Central memory CD8-positive, alpha-beta T cell (primary cell): ENCODE measurements at regions not wholly inside any gene's neighbourhood (a gene's known extent, or its start where the extent isn't known, plus 50 kb on each side); places are given as distances from the start of the nearest gene placed in this dataset.

Source experiments
- ATAC-seq: fragments of 150-1000 bp; cut with Tn5 transposase; replicated peaks from 2 replicates; pipeline ENCODE4 v1.10.0; 2022; ENCODE audit warnings: mild to moderate bottlenecking, moderate FRiP score, moderate number of reproducible peaks; ENCODE audit not compliant: poor library complexity, severe bottlenecking; ENCODE audit errors: extremely low read depth
- DNase-seq, 2 donors: peaks; one replicate each; pipeline ENCODE4 v3.0.0; 2021; ENCODE audit warnings: low spot score in 2 of 2
- H3K27ac Mint-ChIP-seq: one replicate; pipeline ENCODE4 v1.8.0; 2022; ENCODE audit warnings: low read depth, mild to moderate bottlenecking, moderate library complexity, mixed read lengths
- H3K27me3 Mint-ChIP-seq: one replicate; pipeline ENCODE4 v1.8.0; 2022; ENCODE audit warnings: mixed read lengths
- H3K36me3 Mint-ChIP-seq: one replicate; pipeline ENCODE4 v1.8.0; 2022; ENCODE audit warnings: mild to moderate bottlenecking, moderate library complexity, mixed read lengths; ENCODE audit not compliant: insufficient read depth
- H3K4me1 Mint-ChIP-seq: one replicate; pipeline ENCODE4 v1.8.0; 2022; ENCODE audit warnings: mixed read lengths
- H3K4me3 Mint-ChIP-seq: one replicate; pipeline ENCODE4 v1.8.0; 2022; ENCODE audit warnings: mild to moderate bottlenecking, moderate library complexity, mixed read lengths
- H3K9me3 Mint-ChIP-seq: one replicate; pipeline ENCODE4 v1.8.0; 2022; ENCODE audit warnings: mixed read lengths

DNA sequence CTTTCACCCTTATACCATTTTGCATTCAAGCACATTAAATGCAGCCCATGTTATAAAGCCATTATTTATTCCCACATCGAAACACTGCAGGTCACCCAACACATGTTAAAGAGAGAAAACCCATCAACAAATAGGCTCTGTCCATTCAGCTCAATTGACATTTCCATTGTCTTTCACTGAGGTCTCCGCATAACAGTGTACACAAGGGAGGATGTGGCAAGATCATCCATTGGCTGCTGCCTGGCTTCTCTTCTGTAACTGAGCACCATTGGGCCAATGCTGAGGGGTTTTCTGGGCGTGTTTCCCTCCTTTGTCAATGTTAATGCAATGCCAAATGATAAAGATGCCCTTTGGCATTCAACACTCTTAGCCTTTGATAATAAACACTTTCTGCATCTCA, 278.1 kb upstream of the SP4 start:
- no peaks in the 10 kb centered on the region for H3K9me3 Mint-ChIP-seq
- no peak for ATAC-seq
- peaks cover 62% of the 10 kb centered on the region for H3K27me3 Mint-ChIP-seq
- H3K4me3 Mint-ChIP-seq, result no peak overlapping the region
- no peak overlapping the region for H3K27ac Mint-ChIP-seq
- no peaks in the 10 kb centered on the region for H3K4me1 Mint-ChIP-seq
- H3K36me3 Mint-ChIP-seq, result no peaks in the 10 kb centered on the region
- no peak for DNase-seq

DNA sequence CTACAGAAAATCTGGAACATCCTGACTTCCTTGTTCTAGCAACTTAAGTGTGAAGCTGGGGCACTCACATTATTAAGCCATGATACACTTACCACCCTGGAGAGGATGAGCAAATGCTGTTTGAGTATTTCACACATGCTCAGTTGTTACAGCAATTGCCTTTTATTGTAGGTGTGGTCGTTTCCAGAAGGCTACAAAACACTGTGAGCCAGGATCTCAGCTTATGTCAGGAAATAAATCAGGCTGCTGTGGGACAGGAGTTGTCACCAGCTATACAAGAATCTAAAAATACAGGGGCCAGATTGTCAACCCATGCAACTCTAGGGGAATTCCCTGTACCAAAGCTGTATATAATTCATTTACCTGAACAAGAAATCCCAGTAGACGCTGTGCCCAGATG, 273.3 kb upstream of the SP4 start:
- no peak for DNase-seq
- Mint-ChIP-seq H3K27me3 (peaks cover 40% of the 10 kb centered on the region), H3K4me1 (no peaks in the 10 kb centered on the region), H3K36me3 (peaks cover 2% of the 10 kb centered on the region), H3K9me3 (no peaks in the 10 kb centered on the region), H3K27ac (no peak overlapping the region), H3K4me3 (no peak overlapping the region)
- no peak for ATAC-seq

DNA sequence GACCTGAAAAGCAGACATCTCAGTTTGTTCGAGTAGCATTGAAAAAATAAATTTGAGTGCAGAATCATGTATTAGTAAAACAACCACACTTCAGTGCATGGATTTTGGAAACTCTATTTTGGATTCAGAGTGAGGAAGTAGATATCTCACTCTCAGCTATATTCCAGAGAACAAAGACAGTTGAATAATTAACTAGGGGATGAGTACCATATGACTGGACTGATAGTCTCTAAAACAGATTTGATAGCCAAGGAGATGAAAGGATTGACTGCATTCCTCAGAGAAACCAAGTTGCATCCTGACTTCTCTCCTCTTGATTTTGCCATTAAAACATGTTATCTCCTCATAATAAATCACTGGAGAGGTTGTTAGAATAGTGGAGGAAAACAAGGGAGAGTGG, 268.4 kb upstream of the SP4 start:
- DNase-seq, result no peak
- no peak overlapping the region for H3K27ac Mint-ChIP-seq
- no peak overlapping the region for H3K4me3 Mint-ChIP-seq
- no peak for ATAC-seq
- H3K4me1 Mint-ChIP-seq, result no peaks in the 10 kb centered on the region
- peaks cover 2% of the 10 kb centered on the region for H3K36me3 Mint-ChIP-seq
- H3K27me3 Mint-ChIP-seq, result peaks cover 45% of the 10 kb centered on the region
- peaks cover 2% of the 10 kb centered on the region for H3K9me3 Mint-ChIP-seq

DNA sequence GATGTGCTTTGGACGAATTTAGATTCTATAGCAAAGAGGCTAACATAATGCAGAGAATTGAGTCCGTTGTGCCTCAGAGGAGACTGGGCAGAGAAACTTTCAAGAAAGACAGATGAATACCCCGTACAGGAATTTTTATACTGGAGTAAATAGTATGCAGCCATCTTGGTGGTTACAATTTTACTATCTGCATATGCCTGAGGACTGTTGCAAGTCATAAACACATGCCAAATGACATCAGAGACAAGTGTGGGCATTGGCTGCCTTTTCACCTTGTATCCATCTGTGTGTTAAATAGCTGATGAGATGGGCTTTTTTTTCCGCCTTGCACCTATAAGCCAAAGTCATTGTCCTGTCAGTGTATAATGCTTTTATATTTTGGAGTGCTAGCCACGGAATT, 267.5 kb upstream of the SP4 start:
- no peak overlapping the region for H3K27ac Mint-ChIP-seq
- H3K27me3 Mint-ChIP-seq, result peaks cover 54% of the 10 kb centered on the region
- ATAC-seq, result no peak
- no peak overlapping the region for H3K4me3 Mint-ChIP-seq
- H3K36me3 Mint-ChIP-seq, result peaks cover 2% of the 10 kb centered on the region
- no peaks in the 10 kb centered on the region for H3K4me1 Mint-ChIP-seq
- peaks cover 5% of the 10 kb centered on the region for H3K9me3 Mint-ChIP-seq
- DNase-seq, result no peak

DNA sequence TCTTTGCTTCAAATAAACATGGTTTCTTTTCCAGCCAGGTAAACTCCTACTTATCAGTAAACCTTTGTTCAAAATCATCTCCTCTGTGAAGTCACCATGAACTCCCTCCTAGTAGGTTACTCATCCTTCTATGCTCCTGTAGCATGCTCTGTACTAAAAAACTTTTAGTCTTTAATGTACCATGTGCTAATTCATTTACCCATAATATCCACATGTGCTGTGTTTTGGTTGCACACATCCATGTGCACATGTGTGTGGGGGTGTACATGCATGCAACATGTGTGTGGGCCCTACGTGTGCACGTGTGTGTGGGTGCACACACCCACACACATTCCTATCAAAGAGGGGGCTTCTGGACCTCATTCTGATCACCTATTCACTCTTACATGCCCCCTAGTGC, 259.9 kb upstream of the SP4 start:
- no peaks in the 10 kb centered on the region for H3K4me1 Mint-ChIP-seq
- H3K9me3 Mint-ChIP-seq, result peaks cover 5% of the 10 kb centered on the region
- no peak overlapping the region for H3K4me3 Mint-ChIP-seq
- no peaks in the 10 kb centered on the region for H3K36me3 Mint-ChIP-seq
- ATAC-seq, result no peak
- DNase-seq, result no peak
- H3K27me3 Mint-ChIP-seq, result peaks cover 86% of the 10 kb centered on the region
- no peak overlapping the region for H3K27ac Mint-ChIP-seq

DNA sequence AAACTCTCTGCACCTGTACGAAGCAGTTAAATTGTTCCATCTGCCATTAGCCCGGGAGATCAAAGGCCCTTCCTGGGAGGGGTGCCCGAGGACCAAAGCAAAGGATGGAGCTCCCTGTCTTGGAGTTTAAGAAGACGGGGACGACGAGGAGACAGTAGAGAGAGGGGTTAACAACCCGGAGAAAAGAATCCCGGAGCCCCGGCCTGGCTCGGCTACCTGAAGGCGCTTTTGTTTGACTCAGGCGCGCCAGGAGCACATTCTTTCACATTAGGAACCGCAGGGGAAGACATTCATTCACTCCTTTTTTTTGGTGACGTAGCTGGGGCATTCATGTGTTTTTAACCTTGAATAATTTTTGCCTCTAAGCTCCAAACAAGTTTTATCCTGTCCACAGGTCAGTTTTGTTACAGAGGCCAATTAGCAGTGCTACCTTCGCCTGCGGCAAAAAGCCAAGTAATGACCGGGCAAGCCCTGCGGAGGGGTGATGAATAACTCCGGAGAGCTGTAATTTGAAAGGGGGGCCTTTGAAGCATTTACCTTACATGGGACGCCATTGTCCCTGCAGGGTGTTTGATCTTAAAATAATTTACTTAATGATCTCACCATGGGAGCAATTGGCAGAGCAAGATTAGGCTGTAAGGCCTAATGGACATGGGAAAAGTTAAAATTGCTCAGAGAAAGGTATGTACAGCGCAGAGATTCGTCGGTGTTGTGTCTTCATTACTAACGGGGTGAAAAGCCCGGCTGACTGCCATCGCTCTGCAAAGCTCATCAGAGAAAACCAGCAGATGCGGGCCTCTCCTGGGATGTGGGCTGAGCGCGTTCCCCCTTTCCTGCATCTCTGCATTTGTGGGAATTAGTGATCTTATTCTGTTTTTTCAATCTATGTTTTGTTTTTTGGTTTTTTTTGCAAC, 258.0 kb upstream of the SP4 start:
- Mint-ChIP-seq H3K36me3 (no peaks in the 10 kb centered on the region), H3K4me3 (no peak overlapping the region), H3K4me1 (no peaks in the 10 kb centered on the region), H3K27me3 (peaks cover 86% of the 10 kb centered on the region), H3K27ac (no peak overlapping the region), H3K9me3 (no peaks in the 10 kb centered on the region)
- DNase-seq (no peak), ATAC-seq (no peak)

DNA sequence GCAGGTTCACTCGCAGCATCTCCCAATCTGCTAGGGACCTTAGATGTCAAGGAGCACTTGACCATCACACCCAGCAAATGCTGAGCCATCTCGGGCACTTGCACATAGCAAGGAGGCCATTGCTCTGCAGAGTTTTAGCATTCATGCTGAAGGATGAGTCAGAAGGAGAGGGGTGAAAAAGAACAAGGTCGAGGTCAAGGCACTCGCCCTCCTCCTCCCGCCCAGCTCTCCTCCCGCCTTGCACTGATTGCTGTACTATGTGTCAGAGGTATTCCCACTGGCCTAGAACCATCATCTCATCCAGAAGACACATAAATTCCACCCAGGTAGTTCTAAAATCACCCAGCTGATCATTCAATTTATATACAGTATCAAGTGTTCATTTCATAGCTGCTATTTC, 255.1 kb upstream of the SP4 start:
- Mint-ChIP-seq H3K9me3 (no peaks in the 10 kb centered on the region), H3K27ac (no peak overlapping the region), H3K36me3 (no peaks in the 10 kb centered on the region)

DNA sequence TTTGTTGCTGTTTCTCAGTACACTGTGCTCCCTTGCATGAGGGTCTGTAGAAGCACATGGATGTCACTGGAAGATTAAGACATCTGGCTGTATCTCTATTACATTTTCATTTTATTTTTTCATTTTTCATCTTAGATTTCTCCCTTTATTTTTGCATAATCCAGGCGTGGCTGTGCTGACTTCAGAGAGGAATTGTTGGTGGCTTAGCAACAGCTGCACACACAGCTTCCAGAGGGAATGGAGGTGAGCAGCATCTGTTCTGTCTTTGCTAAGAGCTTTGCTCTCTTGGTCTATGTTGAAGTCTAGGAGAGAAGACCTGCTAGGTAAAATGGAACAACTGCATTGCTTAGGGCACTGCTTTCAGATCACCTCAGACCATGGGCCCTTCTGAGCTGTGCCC, 254.4 kb upstream of the SP4 start:
- ATAC-seq (no peak), DNase-seq (no peak)
- Mint-ChIP-seq H3K27me3 (peaks cover 55% of the 10 kb centered on the region), H3K4me3 (no peak overlapping the region), H3K36me3 (no peaks in the 10 kb centered on the region), H3K27ac (no peak overlapping the region), H3K4me1 (no peaks in the 10 kb centered on the region), H3K9me3 (no peaks in the 10 kb centered on the region)

More for the DNA sequence above, 255.1 kb upstream of the SP4 start:
- DNase-seq (no peak), ATAC-seq (no peak)
- Mint-ChIP-seq H3K4me1 (no peaks in the 10 kb centered on the region), H3K27me3 (peaks cover 61% of the 10 kb centered on the region), H3K4me3 (no peak overlapping the region)

DNA sequence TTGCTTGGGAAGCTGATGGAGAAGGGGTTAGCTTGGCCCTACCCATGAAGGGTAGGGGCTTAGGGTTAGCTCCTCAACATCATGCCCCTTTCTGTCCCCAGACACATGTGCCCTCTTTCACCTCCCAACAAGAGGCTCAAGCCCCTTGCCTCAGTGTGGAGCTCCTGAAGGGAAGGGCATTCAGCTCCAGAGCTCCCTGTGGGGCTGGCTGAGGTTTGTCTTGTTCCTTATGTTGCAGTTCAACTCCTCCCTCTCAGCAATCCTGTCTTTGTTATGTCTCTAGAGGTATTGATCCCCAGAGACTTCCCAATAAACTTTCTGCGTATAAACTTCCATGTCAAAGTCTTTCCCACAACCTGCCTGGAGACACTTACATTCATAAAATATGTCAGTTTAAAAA, 252.2 kb upstream of the SP4 start:
- ATAC-seq, result no peak
- Mint-ChIP-seq H3K9me3 (no peaks in the 10 kb centered on the region), H3K27ac (no peak overlapping the region), H3K36me3 (peaks cover 2% of the 10 kb centered on the region), H3K4me3 (no peak overlapping the region), H3K27me3 (peaks cover 46% of the 10 kb centered on the region), H3K4me1 (no peaks in the 10 kb centered on the region)
- no peak for DNase-seq

DNA sequence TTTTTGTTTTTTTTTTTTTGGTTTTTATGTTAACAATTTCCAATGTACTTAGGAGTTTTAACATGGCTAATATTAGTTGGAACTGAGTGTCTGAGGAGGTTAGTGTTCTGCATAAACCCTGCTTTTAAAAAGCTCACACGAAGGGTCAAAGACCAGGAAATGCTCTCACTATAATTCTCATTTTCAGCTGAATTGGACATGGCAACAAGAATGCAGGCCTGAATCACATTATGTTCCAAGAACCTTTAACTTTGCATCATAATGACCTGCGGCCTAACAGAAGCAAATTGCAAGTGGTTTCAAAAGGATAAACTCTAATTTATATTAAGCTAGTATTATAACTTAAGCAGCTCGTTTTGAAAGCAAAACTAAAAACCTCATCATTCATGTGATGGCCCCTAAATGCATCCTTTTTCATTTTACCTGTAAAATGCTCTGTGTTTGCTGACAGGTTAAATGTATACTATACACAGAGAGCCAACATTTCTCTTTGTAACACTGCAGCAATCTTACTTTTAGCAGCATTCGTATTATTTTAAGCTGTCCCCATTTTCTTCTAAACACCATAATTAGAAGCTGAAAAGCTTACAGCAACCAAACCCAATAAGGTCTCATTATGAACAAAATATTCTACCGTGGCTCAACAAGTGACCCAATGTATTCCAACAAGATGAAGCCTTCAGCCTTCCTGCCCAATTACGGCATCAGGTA, 242.8 kb upstream of the SP4 start:
- Mint-ChIP-seq H3K27ac (no peak overlapping the region), H3K4me1 (no peaks in the 10 kb centered on the region), H3K27me3 (peaks cover 44% of the 10 kb centered on the region), H3K9me3 (peaks cover 6% of the 10 kb centered on the region), H3K36me3 (peaks cover 2% of the 10 kb centered on the region), H3K4me3 (no peak overlapping the region)
- ATAC-seq, result no peak
- no peak for DNase-seq

DNA sequence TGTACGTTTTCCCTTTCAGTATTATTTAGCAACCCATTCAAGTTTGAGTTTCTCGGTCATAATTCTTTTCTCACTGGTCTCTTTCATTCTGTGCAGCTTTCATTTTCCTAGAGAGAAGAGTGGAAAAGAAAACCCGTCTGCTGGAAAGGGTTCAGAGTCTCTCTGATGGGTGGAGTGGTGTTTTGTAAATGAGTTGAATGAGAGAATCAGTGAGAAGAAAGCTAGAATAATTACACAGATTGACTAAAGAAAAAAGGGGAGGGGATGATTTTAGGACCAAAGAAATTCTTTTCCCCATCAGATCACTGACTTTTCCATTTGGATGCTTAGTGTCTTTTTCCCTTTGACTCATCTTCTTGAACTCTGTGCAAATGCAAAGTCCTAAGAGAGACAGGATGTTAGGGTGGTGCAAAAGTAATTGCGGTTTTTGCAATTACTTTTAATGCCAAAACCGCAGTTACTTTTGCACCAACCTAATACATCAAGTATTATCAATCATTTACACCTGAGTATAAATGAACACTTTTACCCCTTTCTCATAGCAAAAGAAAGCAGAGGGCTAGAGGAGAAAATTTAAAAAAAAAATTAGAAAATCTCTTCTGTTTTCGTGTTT, 242.1 kb upstream of the SP4 start:
- no peak for ATAC-seq
- Mint-ChIP-seq H3K4me3 (no peak overlapping the region), H3K9me3 (peaks cover 6% of the 10 kb centered on the region), H3K27ac (no peak overlapping the region), H3K36me3 (no peaks in the 10 kb centered on the region), H3K4me1 (no peaks in the 10 kb centered on the region), H3K27me3 (peaks cover 43% of the 10 kb centered on the region)
- DNase-seq, result no peak

DNA sequence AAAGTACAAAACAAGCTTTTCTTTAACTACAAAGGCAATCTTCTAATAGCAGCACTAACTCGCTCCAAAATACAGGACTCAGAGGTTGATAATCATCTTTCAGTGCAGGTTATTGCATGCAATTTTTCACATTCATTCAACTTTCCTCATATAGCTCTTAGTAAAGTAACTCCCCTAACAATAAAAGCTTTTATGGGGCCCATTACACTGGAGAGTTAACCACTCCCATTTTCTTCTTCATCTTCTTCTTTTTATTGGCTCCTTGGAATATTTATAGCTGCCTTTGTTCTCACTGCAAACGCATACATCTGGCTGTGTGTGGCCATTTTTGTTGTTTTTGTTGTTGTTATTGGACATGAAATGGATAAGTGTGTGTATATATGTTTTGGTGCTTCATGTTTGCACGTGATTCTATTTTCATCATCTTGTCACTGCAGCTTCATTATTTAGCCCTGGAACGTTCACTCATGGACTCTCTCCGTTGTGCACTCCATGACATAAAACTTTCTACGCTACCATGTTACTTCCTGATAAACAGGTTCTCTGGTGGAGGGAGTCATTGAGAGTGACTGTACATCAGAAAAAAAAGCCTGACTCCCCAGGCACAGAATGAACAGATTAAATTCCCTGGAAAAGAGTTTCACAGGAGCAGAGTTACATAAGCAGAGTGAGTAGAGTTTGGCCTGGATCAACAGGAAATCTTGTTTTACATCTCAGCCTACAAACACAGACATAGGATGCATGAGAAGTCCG, 236.4 kb upstream of the SP4 start:
- DNase-seq (no peak), ATAC-seq (no peak)
- Mint-ChIP-seq H3K27me3 (peaks cover 17% of the 10 kb centered on the region), H3K4me1 (no peaks in the 10 kb centered on the region), H3K4me3 (no peak overlapping the region), H3K27ac (no peak overlapping the region), H3K9me3 (no peaks in the 10 kb centered on the region), H3K36me3 (no peaks in the 10 kb centered on the region)
